ENCODE measurements at regions not wholly inside any gene's neighbourhood (a gene's known extent, or its start where the extent isn't known, plus 50 kb on each side); places are given as distances from the start of the nearest gene placed in this dataset.

- TF ChIP-seq ZNF462 (CRISPR knock-in tag; IDR thresholded peaks at IDR 0.05) (no peak), CREB1 (CRISPR knock-in tag; IDR thresholded peaks at IDR 0.05; ENCODE audit: low read depth) (no peak)
Observed at GRCh38 chr10:113498997-113499396, 53.9 kb upstream of the HABP2 start (continued).

- Mint-ChIP-seq H3K4me1 (peaks cover 12% of the 10 kb centered on the region), H3K36me3 (ENCODE audit: low read depth) (no peaks in the 10 kb centered on the region), H3K4me3 (no peak overlapping the region), H3K27ac (no peak overlapping the region), H3K27me3 (ENCODE audit: insufficient read depth, low read depth, poor library complexity) (peaks cover 3% of the 10 kb centered on the region), H3K9me3 (peaks cover 2% of the 10 kb centered on the region; the same call in 1 of the 3 replicates)
- H3K36me3 ChIP-seq (ENCODE audit: insufficient read depth): no peaks in the 10 kb centered on the region
- no peaks in the 10 kb centered on the region for H3F3A ChIP-seq (replicated peaks; ENCODE audit: low read depth)
- ATAC-seq (no peak), DNase-seq (ENCODE audit: low spot score) (no peak)
- no peak overlapping the region for H2AFZ ChIP-seq
- H3K4me2 ChIP-seq: no peak overlapping the region
- no peaks in the 10 kb centered on the region for H4K20me1 ChIP-seq (replicated peaks; ENCODE audit: insufficient read depth)
- no peak overlapping the region for H3K27ac ChIP-seq (ENCODE audit: low read depth)
- no peaks in the 10 kb centered on the region for H3K27me3 ChIP-seq (ENCODE audit: insufficient read depth)
- H3K4me3 ChIP-seq: no peak overlapping the region
- no peaks in the 10 kb centered on the region for H3K4me1 ChIP-seq (ENCODE audit: insufficient read depth)
- 0 out of 2 replicates have a peak, but pooled peaks cover 13% of the 10 kb centered on the region for H3K9me2 ChIP-seq (ENCODE audit: insufficient read depth)
- no peaks in the 10 kb centered on the region for H3K79me2 ChIP-seq (replicated peaks; ENCODE audit: insufficient read depth)
- TF ChIP-seq STAT1 (IDR thresholded peaks at IDR 0.05; ENCODE audit: unreplicated experiment): no peak
- TF ChIP-seq ZNF462 (CRISPR knock-in tag; IDR thresholded peaks at IDR 0.05): no peak
- TF ChIP-seq ETS1 (IDR thresholded peaks at IDR 0.05): no peak
- TF ChIP-seq ZNF114 (CRISPR knock-in tag; IDR thresholded peaks at IDR 0.05): no peak
- no peak for TF ChIP-seq ZNF331 (CRISPR knock-in tag; IDR thresholded peaks at IDR 0.05; ENCODE audit: low read depth)
- no peak for TF ChIP-seq EZH2 (IDR thresholded peaks at IDR 0.05; ENCODE audit: low read depth, unreplicated experiment)
Observed at GRCh38 chr10:113499806-113500205, 53.0 kb upstream of the HABP2 start.
